Calu3 (cell line): ENCODE measurements at regions not wholly inside any gene's neighbourhood (a gene's known extent, or its start where the extent isn't known, plus 50 kb on each side); places are given as distances from the start of the nearest gene placed in this dataset.

Source experiments
- BruUV-seq: library from RNA; stranded (reverse); fragments of 400-500 nt; replicated peaks from 2 replicates; lab custom pipeline; 2021; lab: Mats Ljungman, UMichigan
- CTCF ChIA-PET: fragments of 300-600 bp; sonication (Branson Sonifier 250); formaldehyde crosslinking; loops from one replicate; lab custom pipeline; 2022; ENCODE audit warnings: antibody characterized with exemption; lab: Charles Lee
- DNase-seq: peaks from one replicate; pipeline ENCODE4 v3.0.0; 2022
- H3K27ac Mint-ChIP-seq: one replicate; pipeline ENCODE4 v1.8.0; 2022; ENCODE audit warnings: mixed read lengths; ENCODE audit not compliant: unreplicated experiment
- H3K27me3 Mint-ChIP-seq: one replicate; pipeline ENCODE4 v1.8.0; 2022; ENCODE audit warnings: mixed read lengths; ENCODE audit not compliant: unreplicated experiment
- H3K36me3 Mint-ChIP-seq: one replicate; pipeline ENCODE4 v1.8.0; 2022; ENCODE audit warnings: mild to moderate bottlenecking, moderate library complexity, mixed read lengths; ENCODE audit not compliant: insufficient read depth, unreplicated experiment
- H3K4me1 Mint-ChIP-seq: one replicate; pipeline ENCODE4 v1.8.0; 2022; ENCODE audit warnings: mild to moderate bottlenecking, low read depth, mixed read lengths; ENCODE audit not compliant: unreplicated experiment
- H3K4me3 Mint-ChIP-seq: one replicate; pipeline ENCODE4 v1.8.0; 2022; ENCODE audit warnings: mild to moderate bottlenecking, low read depth, moderate library complexity, mixed read lengths; ENCODE audit not compliant: unreplicated experiment
- H3K9me3 Mint-ChIP-seq: one replicate; pipeline ENCODE4 v1.8.0; 2022; ENCODE audit warnings: low read depth, mixed read lengths; ENCODE audit not compliant: unreplicated experiment
- CTCF ChIP-seq: fragments of 200-600 bp; IDR thresholded peaks from one replicate; pipeline ENCODE4 v1.8.0; 2022; ENCODE audit warnings: antibody characterized with exemption; ENCODE audit not compliant: unreplicated experiment
- intact Hi-C: fragments of 100-400 bp; cut with micrococcal nuclease; formaldehyde crosslinking; loops from one replicate; pipeline ENCODE4 v1.10.0; 2022; ENCODE audit not compliant: unreplicated experiment

- H3K4me3 Mint-ChIP-seq: no peak overlapping the region
- CTCF ChIA-PET: no interaction called here
- no peak for TF ChIP-seq CTCF
- no peaks in the 10 kb centered on the region for H3K36me3 Mint-ChIP-seq
- H3K27me3 Mint-ChIP-seq: no peaks in the 10 kb centered on the region
- peaks cover 14% of the 10 kb centered on the region for H3K9me3 Mint-ChIP-seq
- DNase-seq: no peak
- intact Hi-C loops: no loop called here
- BruUV-seq: no TSS peak
- H3K4me1 Mint-ChIP-seq: no peaks in the 10 kb centered on the region
- no peak overlapping the region for H3K27ac Mint-ChIP-seq
Measured at GRCh38 chr9:25954209-25954608, 276.0 kb upstream of the TUSC1 start.

GRCh38 chr9:25948182-25948581, 269.9 kb upstream of the TUSC1 start:
- no peaks in the 10 kb centered on the region for H3K27me3 Mint-ChIP-seq
- H3K36me3 Mint-ChIP-seq: no peaks in the 10 kb centered on the region
- TF ChIP-seq CTCF: no peak
- no peaks in the 10 kb centered on the region for H3K4me1 Mint-ChIP-seq
- DNase-seq: no peak
- peaks cover 13% of the 10 kb centered on the region for H3K9me3 Mint-ChIP-seq
- CTCF ChIA-PET: no interaction called here
- no peak overlapping the region for H3K27ac Mint-ChIP-seq
- no peak overlapping the region for H3K4me3 Mint-ChIP-seq
- intact Hi-C loops: no loop called here
- BruUV-seq: no TSS peak

- no peaks in the 10 kb centered on the region for H3K27me3 Mint-ChIP-seq
- intact Hi-C loops: no loop called here
- DNase-seq: no peak
- no TSS peak for BruUV-seq
- no peak overlapping the region for H3K27ac Mint-ChIP-seq
- no peaks in the 10 kb centered on the region for H3K36me3 Mint-ChIP-seq
- no peaks in the 10 kb centered on the region for H3K4me1 Mint-ChIP-seq
- no peak overlapping the region for H3K4me3 Mint-ChIP-seq
- CTCF ChIA-PET: no interaction called here
- TF ChIP-seq CTCF: no peak
- H3K9me3 Mint-ChIP-seq: peaks cover 9% of the 10 kb centered on the region
Measured at GRCh38 chr9:25939126-25939525, 260.9 kb upstream of the TUSC1 start.

- no peak for TF ChIP-seq CTCF
- Mint-ChIP-seq H3K9me3 (peaks cover 16% of the 10 kb centered on the region), H3K36me3 (no peaks in the 10 kb centered on the region), H3K27ac (no peak overlapping the region), H3K27me3 (no peaks in the 10 kb centered on the region), H3K4me1 (no peaks in the 10 kb centered on the region), H3K4me3 (no peak overlapping the region)
- no TSS peak for BruUV-seq
- no peak for DNase-seq
- intact Hi-C loops: no loop called here
- CTCF ChIA-PET: no interaction called here
Measured at GRCh38 chr9:25936031-25936430, 257.8 kb upstream of the TUSC1 start.
